ENCODE measurements at regions not wholly inside any gene's neighbourhood (a gene's known extent, or its start where the extent isn't known, plus 50 kb on each side); places are given as distances from the start of the nearest gene placed in this dataset.

- H3K36me3 ChIP-seq (ENCODE audit: insufficient read depth, low read length) = no peaks in the 10 kb centered on the region
- no peak overlapping the region for H3K27ac ChIP-seq (ENCODE audit: low read length)
- no peaks in the 10 kb centered on the region for H3K9me2 ChIP-seq (ENCODE audit: insufficient read depth, low read length)
- TF ChIP-seq EP300 (conservative IDR thresholded peaks at IDR 0.05; ENCODE audit: poor library complexity, severe bottlenecking) = no peak
- no peak for TF ChIP-seq REST (IDR thresholded peaks at IDR 0.05; ENCODE audit: borderline replicate concordance)
- TF ChIP-seq TAF1 (IDR thresholded peaks at IDR 0.05; ENCODE audit: low read depth) = no peak
- no peak for TF ChIP-seq MXI1 (conservative IDR thresholded peaks at IDR 0.05; ENCODE audit: poor library complexity, severe bottlenecking)
- no peak for TF ChIP-seq CTCF (IDR thresholded peaks at IDR 0.05; ENCODE audit: poor library complexity, severe bottlenecking)
- no peaks in the 10 kb centered on the region for H3K79me2 ChIP-seq (replicated peaks; ENCODE audit: insufficient read depth, low read length)
- H2AFZ ChIP-seq (ENCODE audit: low read depth, low read length) = no peak overlapping the region
- H3K9ac ChIP-seq (ENCODE audit: low read length) = no peak overlapping the region
- no peak overlapping the region for H3K4me3 ChIP-seq (ENCODE audit: low read length)
- H3K9me3 ChIP-seq (ENCODE audit: low read length) = no peaks in the 10 kb centered on the region
- no peaks in the 10 kb centered on the region for H3K27me3 ChIP-seq (ENCODE audit: insufficient read depth, low read depth, low read length)
- H4K20me1 ChIP-seq (ENCODE audit: insufficient read depth) = no peaks in the 10 kb centered on the region
- H3K4me2 ChIP-seq (ENCODE audit: low read length) = no peak overlapping the region
- H3F3A ChIP-seq (ENCODE audit: insufficient read depth, low read length, poor library complexity, severe bottlenecking) = no peaks in the 10 kb centered on the region
These were observed 83.3 kb downstream of the TRIM42 start for GRCh38 chr3:140761076-140761639.

GRCh38 chr3:140762746-140763145, 84.9 kb downstream of the TRIM42 start:
- TF ChIP-seq TAF1 (IDR thresholded peaks at IDR 0.05; ENCODE audit: low read depth) = no peak
- no peak for TF ChIP-seq POLR2AphosphoS5 (IDR thresholded peaks at IDR 0.05)
- no peak for TF ChIP-seq EZH2 (IDR thresholded peaks at IDR 0.05; ENCODE audit: borderline replicate concordance, insufficient read depth, low read length, poor library complexity, severe bottlenecking)
- TF ChIP-seq CTCF (IDR thresholded peaks at IDR 0.05; ENCODE audit: poor library complexity, severe bottlenecking) = no peak
- no peak for TF ChIP-seq MXI1 (conservative IDR thresholded peaks at IDR 0.05; ENCODE audit: poor library complexity, severe bottlenecking)
- TF ChIP-seq REST (IDR thresholded peaks at IDR 0.05; ENCODE audit: borderline replicate concordance) = no peak
- TF ChIP-seq SMC3 (conservative IDR thresholded peaks at IDR 0.05; ENCODE audit: poor library complexity) = no peak

More at GRCh38 chr3:140762746-140763145, 84.9 kb downstream of the TRIM42 start:
- no peaks in the 10 kb centered on the region for H3K27me3 ChIP-seq (ENCODE audit: insufficient read depth, low read depth, low read length)
- H4K20me1 ChIP-seq (ENCODE audit: insufficient read depth) = no peaks in the 10 kb centered on the region
- H2AFZ ChIP-seq (ENCODE audit: low read depth, low read length) = no peak overlapping the region
- H3K27ac ChIP-seq (ENCODE audit: low read length) = no peak overlapping the region
- no peaks in the 10 kb centered on the region for H3K9me2 ChIP-seq (ENCODE audit: insufficient read depth, low read length)
- H3K9ac ChIP-seq (ENCODE audit: low read length) = no peak overlapping the region
- no peaks in the 10 kb centered on the region for H3K36me3 ChIP-seq (ENCODE audit: insufficient read depth, low read length)
- no peaks in the 10 kb centered on the region for H3K79me2 ChIP-seq (replicated peaks; ENCODE audit: insufficient read depth, low read length)
- H3F3A ChIP-seq (ENCODE audit: insufficient read depth, low read length, poor library complexity, severe bottlenecking) = no peaks in the 10 kb centered on the region
- no peaks in the 10 kb centered on the region for H3K9me3 ChIP-seq (ENCODE audit: low read length)
- H3K4me3 ChIP-seq (ENCODE audit: low read length) = no peak overlapping the region
- H3K4me2 ChIP-seq (ENCODE audit: low read length) = no peak overlapping the region
